Small intestine (tissue), 7 donors: ENCODE measurements at regions not wholly inside any gene's neighbourhood (a gene's known extent, or its start where the extent isn't known, plus 50 kb on each side); places are given as distances from the start of the nearest gene placed in this dataset.
"Not testable (repeated sequence)": the region's sequence is repeated elsewhere in the genome, so short reads cannot be mapped to it uniquely, and the experiment has no call there.

ENCODE experiments used
- DNase-seq, 2 donors: peaks; one replicate each; pipeline versions ENCODE4 v3.0.0 to v3.0.0-alpha.2; 2013
- FAIRE-seq: peaks from 2 replicates; lab custom pipeline; 2012; peaks lifted over from hg19 to GRCh38; lab: Jason Lieb, UNC
- H3K27ac ChIP-seq, 3 donors: one replicate each; pipeline ENCODE4 v1.5.1; 2013; ENCODE audit warnings: low read length in 2 of 3, mild to moderate bottlenecking in 2 of 3, control low read depth in 1 of 3, inconsistent platforms in 1 of 3, low read depth in 1 of 3, moderate library complexity in 1 of 3
- H3K27me3 ChIP-seq, 3 donors: one replicate each; pipeline ENCODE4 v1.6.1; 2013; ENCODE audit warnings: low read length in 3 of 3, inconsistent platforms in 1 of 3; ENCODE audit not compliant: control insufficient read depth in 3 of 3, insufficient read depth in 3 of 3
- H3K36me3 ChIP-seq, 3 donors: one replicate each; pipeline ENCODE4 v1.6.1; 2013; ENCODE audit warnings: low read length in 3 of 3, inconsistent platforms in 1 of 3, low read depth in 1 of 3, mild to moderate bottlenecking in 1 of 3, moderate library complexity in 1 of 3; ENCODE audit not compliant: control insufficient read depth in 3 of 3, insufficient read depth in 2 of 3
- H3K4me1 ChIP-seq, 3 donors: one replicate each; pipeline ENCODE4 v1.6.1; 2013; ENCODE audit warnings: low read length in 2 of 3, inconsistent platforms in 1 of 3, low read depth in 1 of 3, mild to moderate bottlenecking in 1 of 3, moderate library complexity in 1 of 3; ENCODE audit not compliant: control insufficient read depth in 3 of 3, insufficient read depth in 2 of 3
- H3K4me3 ChIP-seq, 3 donors: one replicate each; pipeline ENCODE4 v1.5.1; 2013; ENCODE audit warnings: low read length in 3 of 3, control low read depth in 1 of 3, inconsistent platforms in 1 of 3, low read depth in 1 of 3, mild to moderate bottlenecking in 1 of 3, moderate library complexity in 1 of 3
- H3K9me3 ChIP-seq, 2 donors: one replicate each; pipeline ENCODE4 v1.6.1; 2013; ENCODE audit warnings: low read depth in 1 of 2, low read length in 1 of 2; ENCODE audit not compliant: control insufficient read depth in 2 of 2, insufficient read depth in 1 of 2
- WGBS, 3 donors: extraction: QIAGEN DNeasy Blood & Tissue Kit; methylation state at CpG; one replicate each; pipeline ENCODE4 v1.1.7; 2013; 5-methylcytosine and 5-hydroxymethylcytosine counted together
- donor health status: healthy with polysubstance abuse.
- donor health status: control.
- donor health status: control.
- donor health status: Bipolar disorder and iron deficiency.
- donor health status: healthy.

- DNase-seq (no peak), FAIRE-seq (no peak)
- Histone ChIP-seq H3K36me3 (no peaks in the 10 kb centered on the region), H3K4me3 (no peak overlapping the region), H3K9me3 (no peaks in the 10 kb centered on the region), H3K27me3 (no peaks in the 10 kb centered on the region), H3K27ac (no peak overlapping the region), H3K4me1 (no peaks in the 10 kb centered on the region)
- 73 to 91% (median 74%) methylated on average over 5 of the region's 5 CpGs for WGBS, 3 donors
Observed at GRCh38 chrX:42832764-42833549, 55.0 kb upstream of the PPP1R2C start.

DNA sequence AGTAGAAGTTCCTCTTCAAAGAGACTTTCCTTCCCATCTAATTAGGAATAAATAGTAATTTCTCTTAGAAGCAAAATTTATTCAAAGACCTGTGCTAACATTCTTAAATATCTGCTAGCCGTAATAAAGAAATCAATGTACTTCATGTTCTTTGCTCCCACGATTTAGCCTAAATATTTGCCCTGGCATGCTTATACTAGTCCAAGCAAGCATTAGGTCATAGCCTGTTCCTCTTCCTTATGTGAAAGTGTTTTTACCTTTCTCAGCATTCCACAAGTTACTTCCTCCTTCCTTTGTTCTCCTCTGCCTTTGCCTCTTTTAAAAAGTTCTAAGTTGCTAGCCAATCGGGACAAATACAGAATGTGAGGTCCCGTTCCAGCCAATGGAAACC, 55.6 kb upstream of the PPP1R2C start:
- H3K27ac ChIP-seq, H3K9me3 ChIP-seq, DNase-seq, FAIRE-seq, H3K36me3 ChIP-seq, H3K27me3 ChIP-seq, H3K4me1 ChIP-seq, H3K4me3 ChIP-seq: not testable (repeated sequence)
- WGBS, 3 donors, result 9 to 64% (median 63%) methylated on average over 2 to 4 of the region's 4 CpGs

DNA sequence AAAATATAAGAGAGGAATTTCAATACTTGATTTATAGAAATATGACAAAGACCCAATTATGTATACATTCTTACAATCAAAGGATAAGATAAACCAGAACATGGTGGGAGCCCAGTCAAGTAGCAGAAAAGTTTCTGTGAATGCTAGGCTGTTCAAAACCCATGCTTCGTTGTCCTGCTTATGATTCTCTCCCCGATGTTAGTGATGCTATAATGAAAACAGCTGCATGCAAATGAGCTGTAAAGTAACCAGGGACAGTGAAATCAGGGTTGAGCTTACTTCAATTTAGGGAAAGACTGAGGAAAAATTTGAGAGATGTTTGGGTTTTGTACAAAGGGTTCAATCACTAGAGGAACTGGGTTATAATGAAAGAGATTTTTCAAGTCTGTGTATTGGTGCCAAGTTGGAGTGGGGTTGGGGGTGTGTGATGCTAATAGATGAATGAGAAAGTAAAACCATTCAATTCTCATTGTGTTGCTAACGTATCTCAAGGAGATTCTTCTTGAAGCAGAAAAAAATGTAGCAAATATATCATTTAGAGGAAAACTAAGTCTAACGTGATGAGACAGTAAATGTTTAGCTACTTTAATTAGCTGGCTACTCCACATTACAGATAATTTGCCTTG, 59.3 kb upstream of the PPP1R2C start:
- Histone ChIP-seq H3K4me3 (no peak overlapping the region), H3K36me3 (no peaks in the 10 kb centered on the region), H3K4me1 (no peaks in the 10 kb centered on the region), H3K27me3 (no peaks in the 10 kb centered on the region), H3K9me3 (no peaks in the 10 kb centered on the region), H3K27ac (no peak overlapping the region)
- no peak for DNase-seq
- WGBS, 3 donors, result 28 to 47% (median 39%) methylated on average over 4 of the region's 4 CpGs
- FAIRE-seq, result no peak

DNA sequence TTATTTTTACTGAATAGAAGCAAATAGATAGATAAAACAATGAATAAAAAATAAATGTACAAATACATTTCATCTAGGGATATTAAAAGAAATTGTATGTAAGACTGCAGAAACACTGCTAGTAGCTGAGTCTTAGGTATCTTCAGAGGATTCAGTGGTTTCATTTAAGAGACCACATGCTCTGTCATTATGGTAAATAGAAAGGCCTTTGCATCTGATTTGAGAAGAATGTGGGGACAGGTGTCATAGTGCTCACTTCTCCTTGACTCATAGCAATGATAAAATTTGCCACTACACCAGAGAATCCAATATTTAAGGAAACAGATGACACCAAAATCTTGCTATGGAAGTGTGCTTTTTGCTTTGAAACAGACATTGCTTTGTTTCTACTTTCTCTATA, 59.8 kb upstream of the PPP1R2C start:
- DNase-seq (no peak), FAIRE-seq (no peak)
- H3K9me3 ChIP-seq, result no peaks in the 10 kb centered on the region
- H3K27ac ChIP-seq, result no peak overlapping the region
- H3K4me1 ChIP-seq, result no peaks in the 10 kb centered on the region
- no peaks in the 10 kb centered on the region for H3K36me3 ChIP-seq
- no peaks in the 10 kb centered on the region for H3K27me3 ChIP-seq
- H3K4me3 ChIP-seq, result no peak overlapping the region

DNA sequence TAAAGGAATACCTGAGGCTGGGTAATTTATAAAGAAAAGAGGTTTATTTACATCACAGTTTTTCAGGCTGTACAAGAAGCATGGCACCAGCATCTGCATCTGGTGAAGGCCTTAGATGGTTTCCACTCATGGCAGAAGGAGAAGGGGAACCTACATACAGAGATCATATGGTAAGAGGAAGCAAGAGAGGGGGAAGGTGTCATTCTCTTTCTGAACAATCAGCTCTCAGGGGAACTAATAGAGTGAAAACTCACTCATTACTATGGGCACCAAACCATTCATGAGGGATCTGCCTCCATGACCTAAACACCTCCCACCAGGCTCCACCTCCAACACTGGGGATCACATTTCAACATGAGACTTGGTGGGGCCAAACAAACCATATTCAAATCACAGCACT, 61.7 kb upstream of the PPP1R2C start:
- no peaks in the 10 kb centered on the region for H3K4me1 ChIP-seq
- H3K36me3 ChIP-seq, result no peaks in the 10 kb centered on the region
- H3K9me3 ChIP-seq, result no peaks in the 10 kb centered on the region
- FAIRE-seq (no peak), DNase-seq (no peak)
- no peak overlapping the region for H3K27ac ChIP-seq
- no peaks in the 10 kb centered on the region for H3K27me3 ChIP-seq
- no peak overlapping the region for H3K4me3 ChIP-seq

GRCh38 chrX:42846741-42847140, 68.8 kb upstream of the PPP1R2C start:
- no peak overlapping the region for H3K27ac ChIP-seq
- 18 to 63% (median 55%) methylated on average over 1 of the region's 1 CpG for WGBS, 3 donors
- no peaks in the 10 kb centered on the region for H3K4me1 ChIP-seq
- peaks cover 0 to 5% of the 10 kb centered on the region in 2 donors for H3K9me3 ChIP-seq
- no peak for DNase-seq
- no peaks in the 10 kb centered on the region for H3K27me3 ChIP-seq
- no peak for FAIRE-seq
- no peaks in the 10 kb centered on the region for H3K36me3 ChIP-seq
- no peak overlapping the region for H3K4me3 ChIP-seq

DNA sequence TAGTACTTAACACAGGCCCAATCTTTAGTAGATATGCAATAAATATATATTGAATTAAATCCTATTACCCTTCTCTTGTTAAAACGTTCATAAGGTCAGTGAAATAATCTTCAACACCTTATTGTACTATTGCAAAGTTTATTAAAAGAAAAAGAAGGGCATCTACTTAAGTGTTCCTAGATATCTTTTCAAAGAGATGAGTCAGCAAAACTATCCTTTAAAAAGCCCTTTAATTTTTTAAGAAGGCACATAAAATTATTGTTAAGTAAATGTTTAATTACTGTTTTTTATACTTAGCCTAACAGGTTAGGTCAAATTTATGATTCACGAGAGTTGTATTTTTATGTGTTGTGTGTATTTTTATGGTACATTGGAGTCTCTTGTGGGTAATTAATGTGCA, 77.3 kb upstream of the PPP1R2C start:
- DNase-seq, result no peak

GRCh38 chrX:42857766-42858165, 79.8 kb upstream of the PPP1R2C start:
- DNase-seq (no peak), FAIRE-seq (no peak)
- Histone ChIP-seq H3K9me3 (peaks cover 0 to 5% of the 10 kb centered on the region in 2 donors), H3K27me3 (no peaks in the 10 kb centered on the region), H3K4me3 (no peak overlapping the region), H3K27ac (no peak overlapping the region), H3K4me1 (no peaks in the 10 kb centered on the region), H3K36me3 (no peaks in the 10 kb centered on the region)
- WGBS, 3 donors, result 50 to 65% (median 53%) methylated on average over 1 of the region's 1 CpG

More for the DNA sequence above, 77.3 kb upstream of the PPP1R2C start:
- Histone ChIP-seq H3K27ac (no peak overlapping the region), H3K9me3 (peaks cover 0 to 5% of the 10 kb centered on the region in 2 donors), H3K4me1 (no peaks in the 10 kb centered on the region), H3K36me3 (no peaks in the 10 kb centered on the region), H3K4me3 (no peak overlapping the region), H3K27me3 (no peaks in the 10 kb centered on the region)
- 68 to 86% (median 82%) methylated on average over 2 of the region's 2 CpGs for WGBS, 3 donors
- no peak for FAIRE-seq
